ENCODE measurements at regions not wholly inside any gene's neighbourhood (a gene's known extent, or its start where the extent isn't known, plus 50 kb on each side); places are given as distances from the start of the nearest gene placed in this dataset.

- no peak for TF ChIP-seq CTCF (IDR thresholded peaks at IDR 0.05)
- no peak for TF ChIP-seq POLR2A (IDR thresholded peaks at IDR 0.05)
These were observed 298.2 kb downstream of the CDCA7 start for GRCh38 chr2:173652767-173653431.
